Lower leg skin (tissue), 3 donors: ENCODE measurements at regions not wholly inside any gene's neighbourhood (a gene's known extent, or its start where the extent isn't known, plus 50 kb on each side); places are given as distances from the start of the nearest gene placed in this dataset.

Experiments
- POLR2A ChIP-seq, 2 donors: fragments of 450-650 bp; IDR thresholded peaks; one replicate each; pipeline ENCODE4 v1.6.1; 2016 to 2017; ENCODE audit warnings: antibody characterized with exemption in 2 of 2, mild to moderate bottlenecking in 1 of 2, moderate library complexity in 1 of 2
- TF ChIP-seq, protein P1 (sequence below), 3 donors: fragments of 450-650 bp; IDR thresholded peaks; one replicate each; pipeline ENCODE4 v1.5.1; 2016; ENCODE audit warnings: antibody characterized with exemption in 3 of 3, mild to moderate bottlenecking in 3 of 3, moderate library complexity in 2 of 3

DNA sequence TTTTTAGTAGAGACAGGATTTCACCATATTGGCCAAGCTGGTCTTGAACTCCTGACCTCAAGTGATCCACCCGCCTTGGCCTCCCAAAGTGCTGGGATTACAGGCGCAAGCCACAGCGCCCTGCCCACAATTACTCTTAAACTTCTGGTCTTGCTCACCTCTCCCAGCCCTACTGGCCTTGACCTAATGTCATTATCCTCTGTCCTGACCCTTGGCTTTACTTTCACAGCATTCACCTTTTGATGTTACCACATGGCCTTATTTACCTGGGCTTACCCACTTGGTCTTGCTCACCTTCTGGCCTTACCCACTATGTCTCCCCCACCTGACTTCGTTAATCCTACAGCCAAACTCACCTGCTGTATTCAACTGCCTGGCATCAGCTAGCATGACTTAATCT, 105.9 kb downstream of the IL12A start:
- TF ChIP-seq, protein P1, sequence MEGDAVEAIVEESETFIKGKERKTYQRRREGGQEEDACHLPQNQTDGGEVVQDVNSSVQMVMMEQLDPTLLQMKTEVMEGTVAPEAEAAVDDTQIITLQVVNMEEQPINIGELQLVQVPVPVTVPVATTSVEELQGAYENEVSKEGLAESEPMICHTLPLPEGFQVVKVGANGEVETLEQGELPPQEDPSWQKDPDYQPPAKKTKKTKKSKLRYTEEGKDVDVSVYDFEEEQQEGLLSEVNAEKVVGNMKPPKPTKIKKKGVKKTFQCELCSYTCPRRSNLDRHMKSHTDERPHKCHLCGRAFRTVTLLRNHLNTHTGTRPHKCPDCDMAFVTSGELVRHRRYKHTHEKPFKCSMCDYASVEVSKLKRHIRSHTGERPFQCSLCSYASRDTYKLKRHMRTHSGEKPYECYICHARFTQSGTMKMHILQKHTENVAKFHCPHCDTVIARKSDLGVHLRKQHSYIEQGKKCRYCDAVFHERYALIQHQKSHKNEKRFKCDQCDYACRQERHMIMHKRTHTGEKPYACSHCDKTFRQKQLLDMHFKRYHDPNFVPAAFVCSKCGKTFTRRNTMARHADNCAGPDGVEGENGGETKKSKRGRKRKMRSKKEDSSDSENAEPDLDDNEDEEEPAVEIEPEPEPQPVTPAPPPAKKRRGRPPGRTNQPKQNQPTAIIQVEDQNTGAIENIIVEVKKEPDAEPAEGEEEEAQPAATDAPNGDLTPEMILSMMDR (IDR thresholded peaks at IDR 0.05) = no peak
- no peak for TF ChIP-seq POLR2A (IDR thresholded peaks at IDR 0.05)
